Heart left ventricle (tissue), 13 donors: ENCODE measurements at regions not wholly inside any gene's neighbourhood (a gene's known extent, or its start where the extent isn't known, plus 50 kb on each side); places are given as distances from the start of the nearest gene placed in this dataset.

Experiments
- POLR2A ChIP-seq, 2 donors: fragments of 450-650 bp; IDR thresholded peaks; one replicate each; pipeline ENCODE4 v1.6.1; 2017; ENCODE audit warnings: antibody characterized with exemption in 2 of 2, mild to moderate bottlenecking in 2 of 2, moderate library complexity in 2 of 2
- TF ChIP-seq, protein P1 (sequence below), 12 donors: fragments of 200-600 bp; sonication (generic) in 4 of 12; IDR thresholded peaks; one replicate each; pipeline versions ENCODE4 v1.5.0 to v1.8.0; 2018 to 2022; ENCODE audit warnings: antibody characterized with exemption in 12 of 12, mild to moderate bottlenecking in 5 of 12
- donor health status: ischemic (EF 13 %, LVEDD 7.1; RV severe dilation, severe dysfunction).
- donor health status: DM: no; HTN: yes; CAD: no.
- donor health status: DM: no; HTN: no; CAD: no.
- donor health status: ischemic (EF 25% LVEDD 6.9; RV normal size, moderate dysfunction).
- donor health status: ischemic (EF 25% LVEDD 5.7; RV mildly dilated, moderate dysfunction).
- donor health status: ischemic (EF 35%, LVEDD 5.7; RV mildly dilated, moderate dysfunction).
- donor health status: nonischemic (EF 11% LVEDD 7.7; RV severe dilation, severe dysfunction).
- donor health status: DM: yes; HTN: yes; CAD: no.
- donor health status: PGD.
- donor health status: ischemic (EF 29% LVEDD 5.4; RV normal size, mild dysfunction).
- donor health status: nonischemic (EF 23%, LVEDD 6.1; RV moderate dilation, normal function).

- TF ChIP-seq, protein P1, sequence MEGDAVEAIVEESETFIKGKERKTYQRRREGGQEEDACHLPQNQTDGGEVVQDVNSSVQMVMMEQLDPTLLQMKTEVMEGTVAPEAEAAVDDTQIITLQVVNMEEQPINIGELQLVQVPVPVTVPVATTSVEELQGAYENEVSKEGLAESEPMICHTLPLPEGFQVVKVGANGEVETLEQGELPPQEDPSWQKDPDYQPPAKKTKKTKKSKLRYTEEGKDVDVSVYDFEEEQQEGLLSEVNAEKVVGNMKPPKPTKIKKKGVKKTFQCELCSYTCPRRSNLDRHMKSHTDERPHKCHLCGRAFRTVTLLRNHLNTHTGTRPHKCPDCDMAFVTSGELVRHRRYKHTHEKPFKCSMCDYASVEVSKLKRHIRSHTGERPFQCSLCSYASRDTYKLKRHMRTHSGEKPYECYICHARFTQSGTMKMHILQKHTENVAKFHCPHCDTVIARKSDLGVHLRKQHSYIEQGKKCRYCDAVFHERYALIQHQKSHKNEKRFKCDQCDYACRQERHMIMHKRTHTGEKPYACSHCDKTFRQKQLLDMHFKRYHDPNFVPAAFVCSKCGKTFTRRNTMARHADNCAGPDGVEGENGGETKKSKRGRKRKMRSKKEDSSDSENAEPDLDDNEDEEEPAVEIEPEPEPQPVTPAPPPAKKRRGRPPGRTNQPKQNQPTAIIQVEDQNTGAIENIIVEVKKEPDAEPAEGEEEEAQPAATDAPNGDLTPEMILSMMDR (IDR thresholded peaks at IDR 0.05), result no peak
- TF ChIP-seq POLR2A (IDR thresholded peaks at IDR 0.05), result no peak
Measured at GRCh38 chr7:113480537-113480936, 362.2 kb upstream of the SMIM30 start.
